ENCODE measurements at regions not wholly inside any gene's neighbourhood (a gene's known extent, or its start where the extent isn't known, plus 50 kb on each side); places are given as distances from the start of the nearest gene placed in this dataset.
"Not testable (repeated sequence)": the region's sequence is repeated elsewhere in the genome, so short reads cannot be mapped to it uniquely, and the experiment has no call there.

DNA sequence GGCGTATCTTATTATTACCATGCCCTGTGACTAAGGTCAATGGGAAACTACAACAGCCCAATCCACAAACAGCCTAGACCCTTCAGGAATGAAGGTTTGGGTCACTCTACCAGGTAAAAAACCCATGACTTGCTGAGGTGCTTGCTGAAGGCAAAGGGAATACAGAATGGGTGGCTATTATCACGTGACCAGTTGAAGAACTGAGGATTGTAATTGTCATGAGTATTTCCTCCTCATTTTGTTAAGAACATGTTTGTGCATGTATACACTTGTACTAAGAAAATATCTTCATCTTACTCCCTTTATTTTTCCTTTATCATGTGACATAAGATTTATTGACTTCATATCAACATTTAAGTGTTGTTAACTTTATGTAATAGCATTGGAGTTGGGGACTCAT lies 729.2 kb upstream of the SEMA6D start:
- TF ChIP-seq, protein P1, sequence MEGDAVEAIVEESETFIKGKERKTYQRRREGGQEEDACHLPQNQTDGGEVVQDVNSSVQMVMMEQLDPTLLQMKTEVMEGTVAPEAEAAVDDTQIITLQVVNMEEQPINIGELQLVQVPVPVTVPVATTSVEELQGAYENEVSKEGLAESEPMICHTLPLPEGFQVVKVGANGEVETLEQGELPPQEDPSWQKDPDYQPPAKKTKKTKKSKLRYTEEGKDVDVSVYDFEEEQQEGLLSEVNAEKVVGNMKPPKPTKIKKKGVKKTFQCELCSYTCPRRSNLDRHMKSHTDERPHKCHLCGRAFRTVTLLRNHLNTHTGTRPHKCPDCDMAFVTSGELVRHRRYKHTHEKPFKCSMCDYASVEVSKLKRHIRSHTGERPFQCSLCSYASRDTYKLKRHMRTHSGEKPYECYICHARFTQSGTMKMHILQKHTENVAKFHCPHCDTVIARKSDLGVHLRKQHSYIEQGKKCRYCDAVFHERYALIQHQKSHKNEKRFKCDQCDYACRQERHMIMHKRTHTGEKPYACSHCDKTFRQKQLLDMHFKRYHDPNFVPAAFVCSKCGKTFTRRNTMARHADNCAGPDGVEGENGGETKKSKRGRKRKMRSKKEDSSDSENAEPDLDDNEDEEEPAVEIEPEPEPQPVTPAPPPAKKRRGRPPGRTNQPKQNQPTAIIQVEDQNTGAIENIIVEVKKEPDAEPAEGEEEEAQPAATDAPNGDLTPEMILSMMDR (IDR thresholded peaks at IDR 0.05) = not testable (repeated sequence)
- not testable (repeated sequence) for TF ChIP-seq POLR2A (IDR thresholded peaks at IDR 0.05)

All from uterus (tissue), 2 donors.